ENCODE measurements at regions not wholly inside any gene's neighbourhood (a gene's known extent, or its start where the extent isn't known, plus 50 kb on each side); places are given as distances from the start of the nearest gene placed in this dataset.

- TF ChIP-seq SP1 (IDR thresholded peaks at IDR 0.05) = no peak
- TF ChIP-seq SUZ12 (IDR thresholded peaks at IDR 0.05) = no peak
- TF ChIP-seq TARDBP (IDR thresholded peaks at IDR 0.05) = no peak
- TF ChIP-seq BHLHE40 (IDR thresholded peaks at IDR 0.05; ENCODE audit: borderline replicate concordance) = no peak
- TF ChIP-seq NFRKB (IDR thresholded peaks at IDR 0.05) = no peak
- TF ChIP-seq PKNOX1 (IDR thresholded peaks at IDR 0.05) = no peak
- no peak for TF ChIP-seq L3MBTL2 (conservative IDR thresholded peaks at IDR 0.05)
- no peak for TF ChIP-seq CTBP1 (IDR thresholded peaks at IDR 0.05; ENCODE audit: borderline replicate concordance)
- no peak for TF ChIP-seq ELF4 (IDR thresholded peaks at IDR 0.05)
- TF ChIP-seq FOXK2 (IDR thresholded peaks at IDR 0.05) = no peak
- TF ChIP-seq FOXM1 (IDR thresholded peaks at IDR 0.05; ENCODE audit: borderline replicate concordance) = no peak
Observed at GRCh38 chr1:191162762-191163161, 685.1 kb upstream of the BRINP3 start.
